H1 (cell line): ENCODE measurements at regions not wholly inside any gene's neighbourhood (a gene's known extent, or its start where the extent isn't known, plus 50 kb on each side); places are given as distances from the start of the nearest gene placed in this dataset.

Experiments used
- CTCF ChIA-PET: fragments of 300-600 bp; sonication (Branson Sonifier 250); formaldehyde crosslinking; loops from one replicate; lab custom pipeline; 2021; ENCODE audit not compliant: partially characterized antibody; lab: Charles Lee
- POLR2A ChIA-PET: fragments of 300-600 bp; sonication (Branson Sonifier 250); formaldehyde crosslinking; loops from one replicate; lab custom pipeline; 2021; ENCODE audit warnings: inconsistent platforms; ENCODE audit not compliant: partially characterized antibody; lab: Charles Lee
- DNase-seq, 2 experiments: peaks; one replicate each; pipeline versions ENCODE4 v3.0.0 to v3.0.0-alpha.2; 2010 to 2022; ENCODE audit warnings: low spot score in 2 of 2, low read depth in 1 of 2, mixed read lengths in 1 of 2
- FAIRE-seq: peaks from 2 replicates; lab custom pipeline; 2011; peaks lifted over from hg19 to GRCh38; lab: Jason Lieb, UNC
- H2AFZ ChIP-seq: 2 replicates; pipeline ENCODE4 v1.8.1; 2012; ENCODE audit warnings: low read length, inconsistent platforms
- H2AK5ac ChIP-seq: 2 replicates; pipeline ENCODE4 v1.6.1; 2013; ENCODE audit warnings: low read depth, low read length
- H2BK120ac ChIP-seq: replicated peaks from 2 replicates; pipeline ENCODE3; 2013; ENCODE audit warnings: low read depth, low read length, inconsistent platforms
- H2BK12ac ChIP-seq: 2 replicates; pipeline ENCODE4 v1.6.1; 2013; ENCODE audit warnings: low read depth, low read length
- H2BK15ac ChIP-seq: 2 replicates; pipeline ENCODE4 v1.6.1; 2013; ENCODE audit warnings: low read length
- H2BK20ac ChIP-seq: 2 replicates; pipeline ENCODE4 v1.6.1; 2013; ENCODE audit warnings: low read length
- H2BK5ac ChIP-seq: 2 replicates; pipeline ENCODE4 v1.6.1; 2013; ENCODE audit warnings: low read depth, low read length
- H3K14ac ChIP-seq: 2 replicates; pipeline ENCODE4 v1.6.1; 2013; ENCODE audit warnings: inconsistent platforms; ENCODE audit not compliant: insufficient read length
- H3K18ac ChIP-seq: 2 replicates; pipeline ENCODE4 v1.6.1; 2013; ENCODE audit warnings: low read length; ENCODE audit errors: extremely low read depth
- H3K23ac ChIP-seq: 2 replicates; pipeline ENCODE4 v1.6.1; 2013; ENCODE audit warnings: inconsistent platforms; ENCODE audit not compliant: insufficient read length
- H3K23me2 ChIP-seq: 2 replicates; pipeline ENCODE4 v1.6.1; 2013; ENCODE audit warnings: low read depth, low read length
- H3K27ac ChIP-seq: 2 replicates; pipeline ENCODE4 v1.6.1; 2011; ENCODE audit warnings: low read depth, low read length, inconsistent platforms
- H3K27me3 ChIP-seq, 4 experiments: replicated peaks in 1 of 4; 1 replicate in 1 of 4; 2 replicates in 3 of 4; pipeline versions ENCODE4 v1.6.1 to v1.8.1; 2011 to 2013; ENCODE audit warnings: low read length in 3 of 4, mild to moderate bottlenecking in 3 of 4, inconsistent platforms in 2 of 4, mixed read lengths in 2 of 4, moderate library complexity in 1 of 4; ENCODE audit not compliant: control insufficient read depth in 3 of 4, insufficient read depth in 3 of 4; ENCODE audit errors: extremely low read depth in 1 of 4
- H3K36me3 ChIP-seq, 4 experiments: 2 replicates each; pipeline versions ENCODE4 v1.6.1 to v1.8.1; 2011 to 2013; ENCODE audit warnings: mild to moderate bottlenecking in 4 of 4, low read length in 3 of 4, moderate library complexity in 2 of 4, control low read depth in 1 of 4, inconsistent platforms in 1 of 4; ENCODE audit not compliant: insufficient read depth in 4 of 4, control insufficient read depth in 2 of 4
- H3K4ac ChIP-seq: replicated peaks from 2 replicates; pipeline ENCODE3; 2013; ENCODE audit warnings: low read length, low read depth, mixed read lengths, inconsistent platforms; ENCODE audit not compliant: insufficient read length
- H3K4me1 ChIP-seq, 4 experiments: replicated peaks in 1 of 4; 1 replicate in 1 of 4; 2 replicates in 3 of 4; pipeline versions ENCODE4 v1.6.1 to v1.8.1; 2011 to 2013; ENCODE audit warnings: low read length in 3 of 4, inconsistent platforms in 2 of 4, mixed read lengths in 1 of 4; ENCODE audit not compliant: insufficient read depth in 4 of 4, control insufficient read depth in 3 of 4
- H3K4me2 ChIP-seq, 2 experiments: 2 replicates each; pipeline versions ENCODE4 v1.6.1 to v1.8.1; 2011 to 2013; ENCODE audit warnings: low read depth in 2 of 2, low read length in 2 of 2, control low read depth in 1 of 2, inconsistent platforms in 1 of 2, mild to moderate bottlenecking in 1 of 2; ENCODE audit not compliant: insufficient read depth in 1 of 2
- H3K4me3 ChIP-seq, 4 experiments: fragments of 200-600, 300-600 bp in 1 of 4; sonication (generic), shearing (Covaris generic), sonication (Bioruptor Twin) in 1 of 4; 2 replicates each; pipeline versions ENCODE4 v1.5.1 to v1.8.1; 2011 to 2016; ENCODE audit warnings: low read length in 4 of 4, low read depth in 3 of 4, control low read depth in 2 of 4, inconsistent platforms in 2 of 4, mild to moderate bottlenecking in 2 of 4, mixed read lengths in 1 of 4, moderate library complexity in 1 of 4; ENCODE audit not compliant: insufficient read depth in 2 of 4; ENCODE audit errors: extremely low read depth in 1 of 4
- H3K56ac ChIP-seq: replicated peaks from 2 replicates; pipeline ENCODE3; 2013; ENCODE audit warnings: low read depth, mild to moderate bottlenecking, mixed read lengths, low read length, inconsistent platforms; ENCODE audit not compliant: insufficient read length
- H3K79me1 ChIP-seq: 2 replicates; pipeline ENCODE4 v1.6.1; 2013; ENCODE audit warnings: low read depth, low read length, control low read depth
- H3K79me2 ChIP-seq, 2 experiments: 2 replicates each; pipeline versions ENCODE4 v1.6.1 to v1.8.1; 2012 to 2013; ENCODE audit warnings: low read length in 2 of 2, mild to moderate bottlenecking in 2 of 2, inconsistent platforms in 1 of 2; ENCODE audit not compliant: insufficient read depth in 2 of 2, control insufficient read depth in 1 of 2
- H3K9ac ChIP-seq, 4 experiments: replicated peaks in 1 of 4; 1 replicate in 1 of 4; 2 replicates in 3 of 4; pipeline versions ENCODE4 v1.6.1 to v1.8.1; 2011 to 2013; ENCODE audit warnings: low read depth in 3 of 4, low read length in 3 of 4, control low read depth in 2 of 4, mild to moderate bottlenecking in 2 of 4, moderate library complexity in 2 of 4, inconsistent platforms in 1 of 4; ENCODE audit errors: extremely low read depth in 1 of 4
- H3K9me3 ChIP-seq, 2 experiments: 2 replicates each; pipeline versions ENCODE4 v1.6.1 to v1.8.1; 2012 to 2013; ENCODE audit warnings: mild to moderate bottlenecking in 2 of 2, moderate library complexity in 2 of 2, control low read depth in 1 of 2, inconsistent platforms in 1 of 2, low read depth in 1 of 2, low read length in 1 of 2, mixed read lengths in 1 of 2; ENCODE audit not compliant: insufficient read depth in 2 of 2
- H4K20me1 ChIP-seq, 2 experiments: replicated peaks in 1 of 2; 2 replicates each; pipeline versions ENCODE3 to v1.8.1; 2011 to 2013; ENCODE audit warnings: inconsistent platforms in 2 of 2, low read length in 2 of 2, mild to moderate bottlenecking in 1 of 2; ENCODE audit not compliant: insufficient read depth in 2 of 2, control insufficient read depth in 1 of 2
- H4K5ac ChIP-seq: 2 replicates; pipeline ENCODE4 v1.6.1; 2013; ENCODE audit warnings: low read length, low read depth, mixed read lengths, inconsistent platforms; ENCODE audit not compliant: insufficient read length
- H4K8ac ChIP-seq: 2 replicates; pipeline ENCODE4 v1.8.0; 2013; ENCODE audit warnings: mild to moderate bottlenecking, moderate library complexity, low read length, inconsistent platforms; ENCODE audit not compliant: insufficient read depth; ENCODE audit errors: extremely low read depth
- H4K91ac ChIP-seq: replicated peaks from 2 replicates; pipeline ENCODE3; 2013; ENCODE audit warnings: low read length, mixed read lengths, inconsistent platforms; ENCODE audit not compliant: insufficient read length
- CTBP2 ChIP-seq: IDR thresholded peaks from 2 replicates; pipeline ENCODE4 v1.7.0; 2011; ENCODE audit warnings: borderline replicate concordance, mild to moderate bottlenecking, moderate library complexity, mixed read lengths, low read length; ENCODE audit not compliant: insufficient read depth, insufficient read length
- WGBS, 2 experiments: shearing (Covaris generic) in 1 of 2; methylation state at CpG; one replicate each; pipeline versions ENCODE4 v1.1.6 to v1.1.7; 2013 to 2015; ENCODE audit warnings: low lambda C conversion rate in 2 of 2, mixed read lengths in 2 of 2, inconsistent platforms in 1 of 2, low coverage in 1 of 2, missing lambda C conversion rate in 1 of 2; ENCODE audit not compliant: insufficient replicate concordance in 2 of 2, insufficient coverage in 1 of 2, insufficient read length in 1 of 2; ENCODE audit errors: extremely low coverage in 1 of 2, missing lambda C conversion rate in 1 of 2; 5-methylcytosine and 5-hydroxymethylcytosine counted together

GRCh38 chr16:86876499-86876898 is 298.1 kb downstream of the FOXL1 start:
- H3K56ac ChIP-seq, result no peak overlapping the region
- H2BK120ac ChIP-seq, result no peak overlapping the region
- no peaks in the 10 kb centered on the region for H3K4me1 ChIP-seq
- H3K14ac ChIP-seq, result no peak overlapping the region
- no peak overlapping the region for H4K8ac ChIP-seq
- no peaks in the 10 kb centered on the region for H4K20me1 ChIP-seq
- H3K79me2 ChIP-seq, result no peaks in the 10 kb centered on the region
- H2BK20ac ChIP-seq, result no peak overlapping the region
- ChIA-PET CTCF (interaction anchor here (0.6 to 1.6 kb wide), 7 partner anchors 18 to 1139 kb away, joined by 3 to 7 read pairs (median 3); no protein-coding TSS in a partner anchor), POLR2A (no interaction called here)
- no peak for DNase-seq
- no peak overlapping the region for H3K9ac ChIP-seq
- H3K23me2 ChIP-seq, result no peaks in the 10 kb centered on the region
- no peak overlapping the region for H3K18ac ChIP-seq
- H3K36me3 ChIP-seq, result no peaks in the 10 kb centered on the region
- no peak overlapping the region for H2AFZ ChIP-seq
- no peak overlapping the region for H2AK5ac ChIP-seq
- H3K4ac ChIP-seq, result no peak overlapping the region
- H2BK5ac ChIP-seq, result no peak overlapping the region
- no peak overlapping the region for H2BK15ac ChIP-seq
- H3K4me2 ChIP-seq, result no peak overlapping the region
- no peak overlapping the region for H3K4me3 ChIP-seq
- no peaks in the 10 kb centered on the region; a peak in 1 of 7 replicates for H3K27me3 ChIP-seq
- H2BK12ac ChIP-seq, result no peak overlapping the region
- H3K9me3 ChIP-seq, result peaks cover 3 to 7% of the 10 kb centered on the region in 2 experiments; a peak in 3 of 4 replicates
- H3K27ac ChIP-seq, result no peak overlapping the region
- H3K79me1 ChIP-seq, result no peaks in the 10 kb centered on the region
- FAIRE-seq, result no peak
- H4K5ac ChIP-seq, result no peak overlapping the region
- WGBS, 2 experiments, result 91% methylated on average over 10 of the region's 10 CpGs; no CpG with 5 or more reads in 1 of the 2 experiments
- no peak overlapping the region for H3K23ac ChIP-seq
- H4K91ac ChIP-seq, result no peak overlapping the region
- no peak for TF ChIP-seq CTBP2
